ENCODE measurements at regions not wholly inside any gene's neighbourhood (a gene's known extent, or its start where the extent isn't known, plus 50 kb on each side); places are given as distances from the start of the nearest gene placed in this dataset.

DNA sequence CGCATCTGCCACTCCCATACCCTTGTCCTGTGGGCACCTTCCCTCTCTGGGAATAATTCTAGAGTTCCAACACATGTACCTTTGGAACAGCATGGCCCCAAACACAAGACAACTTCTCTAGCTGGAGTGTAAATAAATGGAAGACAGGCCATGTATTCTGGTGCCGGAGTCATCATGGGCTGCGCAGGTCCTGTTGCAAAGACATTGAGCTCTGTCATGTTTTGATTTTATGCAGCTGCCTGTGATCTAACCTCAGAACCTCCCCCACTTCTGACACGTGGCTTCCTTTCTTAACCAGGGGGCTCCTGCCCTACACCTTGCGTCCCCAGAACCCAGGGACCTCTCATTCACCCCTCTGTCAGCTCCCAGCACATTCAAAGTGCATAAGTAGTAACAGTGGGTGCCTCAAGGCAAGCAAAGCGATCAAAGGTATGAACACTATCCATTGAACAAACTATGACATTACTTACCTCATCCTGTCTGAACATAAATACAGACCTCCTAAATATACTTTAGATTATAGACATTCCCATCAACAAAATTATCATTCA, 219.9 kb downstream of the FGFR2 start (continued):
- TF ChIP-seq, protein P1, sequence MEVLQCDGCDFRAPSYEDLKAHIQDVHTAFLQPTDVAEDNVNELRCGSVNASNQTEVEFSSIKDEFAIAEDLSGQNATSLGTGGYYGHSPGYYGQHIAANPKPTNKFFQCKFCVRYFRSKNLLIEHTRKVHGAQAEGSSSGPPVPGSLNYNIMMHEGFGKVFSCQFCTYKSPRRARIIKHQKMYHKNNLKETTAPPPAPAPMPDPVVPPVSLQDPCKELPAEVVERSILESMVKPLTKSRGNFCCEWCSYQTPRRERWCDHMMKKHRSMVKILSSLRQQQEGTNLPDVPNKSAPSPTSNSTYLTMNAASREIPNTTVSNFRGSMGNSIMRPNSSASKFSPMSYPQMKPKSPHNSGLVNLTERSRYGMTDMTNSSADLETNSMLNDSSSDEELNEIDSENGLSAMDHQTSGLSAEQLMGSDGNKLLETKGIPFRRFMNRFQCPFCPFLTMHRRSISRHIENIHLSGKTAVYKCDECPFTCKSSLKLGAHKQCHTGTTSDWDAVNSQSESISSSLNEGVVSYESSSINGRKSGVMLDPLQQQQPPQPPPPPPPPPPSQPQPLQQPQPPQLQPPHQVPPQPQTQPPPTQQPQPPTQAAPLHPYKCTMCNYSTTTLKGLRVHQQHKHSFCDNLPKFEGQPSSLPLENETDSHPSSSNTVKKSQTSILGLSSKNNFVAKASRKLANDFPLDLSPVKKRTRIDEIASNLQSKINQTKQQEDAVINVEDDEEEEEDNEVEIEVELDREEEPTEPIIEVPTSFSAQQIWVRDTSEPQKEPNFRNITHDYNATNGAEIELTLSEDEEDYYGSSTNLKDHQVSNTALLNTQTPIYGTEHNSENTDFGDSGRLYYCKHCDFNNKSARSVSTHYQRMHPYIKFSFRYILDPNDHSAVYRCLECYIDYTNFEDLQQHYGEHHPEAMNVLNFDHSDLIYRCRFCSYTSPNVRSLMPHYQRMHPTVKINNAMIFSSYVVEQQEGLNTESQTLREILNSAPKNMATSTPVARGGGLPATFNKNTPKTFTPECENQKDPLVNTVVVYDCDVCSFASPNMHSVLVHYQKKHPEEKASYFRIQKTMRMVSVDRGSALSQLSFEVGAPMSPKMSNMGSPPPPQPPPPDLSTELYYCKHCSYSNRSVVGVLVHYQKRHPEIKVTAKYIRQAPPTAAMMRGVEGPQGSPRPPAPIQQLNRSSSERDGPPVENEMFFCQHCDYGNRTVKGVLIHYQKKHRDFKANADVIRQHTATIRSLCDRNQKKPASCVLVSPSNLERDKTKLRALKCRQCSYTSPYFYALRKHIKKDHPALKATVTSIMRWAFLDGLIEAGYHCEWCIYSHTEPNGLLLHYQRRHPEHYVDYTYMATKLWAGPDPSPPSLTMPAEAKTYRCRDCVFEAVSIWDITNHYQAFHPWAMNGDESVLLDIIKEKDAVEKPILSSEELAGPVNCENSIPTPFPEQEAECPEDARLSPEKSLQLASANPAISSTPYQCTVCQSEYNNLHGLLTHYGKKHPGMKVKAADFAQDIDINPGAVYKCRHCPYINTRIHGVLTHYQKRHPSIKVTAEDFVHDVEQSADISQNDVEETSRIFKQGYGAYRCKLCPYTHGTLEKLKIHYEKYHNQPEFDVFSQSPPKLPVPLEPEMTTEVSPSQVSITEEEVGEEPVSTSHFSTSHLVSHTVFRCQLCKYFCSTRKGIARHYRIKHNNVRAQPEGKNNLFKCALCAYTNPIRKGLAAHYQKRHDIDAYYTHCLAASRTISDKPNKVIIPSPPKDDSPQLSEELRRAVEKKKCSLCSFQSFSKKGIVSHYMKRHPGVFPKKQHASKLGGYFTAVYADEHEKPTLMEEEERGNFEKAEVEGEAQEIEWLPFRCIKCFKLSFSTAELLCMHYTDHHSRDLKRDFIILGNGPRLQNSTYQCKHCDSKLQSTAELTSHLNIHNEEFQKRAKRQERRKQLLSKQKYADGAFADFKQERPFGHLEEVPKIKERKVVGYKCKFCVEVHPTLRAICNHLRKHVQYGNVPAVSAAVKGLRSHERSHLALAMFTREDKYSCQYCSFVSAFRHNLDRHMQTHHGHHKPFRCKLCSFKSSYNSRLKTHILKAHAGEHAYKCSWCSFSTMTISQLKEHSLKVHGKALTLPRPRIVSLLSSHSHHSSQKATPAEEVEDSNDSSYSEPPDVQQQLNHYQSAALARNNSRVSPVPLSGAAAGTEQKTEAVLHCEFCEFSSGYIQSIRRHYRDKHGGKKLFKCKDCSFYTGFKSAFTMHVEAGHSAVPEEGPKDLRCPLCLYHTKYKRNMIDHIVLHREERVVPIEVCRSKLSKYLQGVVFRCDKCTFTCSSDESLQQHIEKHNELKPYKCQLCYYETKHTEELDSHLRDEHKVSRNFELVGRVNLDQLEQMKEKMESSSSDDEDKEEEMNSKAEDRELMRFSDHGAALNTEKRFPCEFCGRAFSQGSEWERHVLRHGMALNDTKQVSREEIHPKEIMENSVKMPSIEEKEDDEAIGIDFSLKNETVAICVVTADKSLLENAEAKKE (CRISPR knock-in tag; IDR thresholded peaks at IDR 0.05) = no peak
- TF ChIP-seq POLR2AphosphoS5 (IDR thresholded peaks at IDR 0.05; ENCODE audit: low read depth) (no peak), CREB1 (CRISPR knock-in tag; IDR thresholded peaks at IDR 0.05; ENCODE audit: low read depth) (no peak)

DNA sequence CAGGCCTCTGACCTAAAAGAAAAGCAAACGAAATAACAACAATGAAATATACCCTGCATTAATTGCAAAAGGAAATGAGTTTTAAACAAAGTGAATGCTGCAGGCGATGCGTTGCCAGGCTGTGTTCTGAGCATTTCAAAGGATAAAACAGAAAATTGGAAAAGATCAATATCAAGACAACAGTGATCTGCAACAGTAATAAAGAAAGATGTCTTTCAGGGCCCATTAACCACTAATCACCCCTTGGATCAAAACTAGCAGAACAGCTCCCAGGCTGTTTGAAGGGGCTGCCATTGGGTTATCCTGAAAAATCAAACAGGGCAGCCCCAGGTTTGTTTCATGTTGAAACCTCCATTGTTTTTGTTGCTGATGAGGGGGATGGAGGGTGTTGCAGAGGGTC, 219.2 kb downstream of the FGFR2 start:
- no peaks in the 10 kb centered on the region; the same call in 1 of the 2 replicates for H3K36me3 ChIP-seq (ENCODE audit: insufficient read depth)
- no peaks in the 10 kb centered on the region for H3F3A ChIP-seq (replicated peaks; ENCODE audit: low read depth)
- ATAC-seq = no peak
- no peak for TF ChIP-seq JUNB (IDR thresholded peaks at IDR 0.05; ENCODE audit: unreplicated experiment)
- no peak for TF ChIP-seq ZNF331 (CRISPR knock-in tag; IDR thresholded peaks at IDR 0.05; ENCODE audit: low read depth)
- TF ChIP-seq, protein P1 (CRISPR knock-in tag; IDR thresholded peaks at IDR 0.05) = no peak
- TF ChIP-seq CREB1 (CRISPR knock-in tag; IDR thresholded peaks at IDR 0.05; ENCODE audit: low read depth) = no peak
- no peak for DNase-seq (ENCODE audit: low spot score)
- H3K79me2 ChIP-seq (replicated peaks; ENCODE audit: insufficient read depth) = no peaks in the 10 kb centered on the region
- H3K27ac Mint-ChIP-seq = no peak overlapping the region
- no peak overlapping the region for H3K4me3 ChIP-seq
- H3K9me3 Mint-ChIP-seq = peaks cover 26% of the 10 kb centered on the region
- H3K36me3 Mint-ChIP-seq (ENCODE audit: low read depth) = peaks cover 15% of the 10 kb centered on the region
- H3K27me3 ChIP-seq (ENCODE audit: insufficient read depth) = no peaks in the 10 kb centered on the region
- no peaks in the 10 kb centered on the region for H3K4me1 Mint-ChIP-seq
- H3K4me2 ChIP-seq = no peak overlapping the region
- H3K9me2 ChIP-seq (ENCODE audit: insufficient read depth) = no peaks in the 10 kb centered on the region
- peak overlapping the region; percentile 69 for H2AFZ ChIP-seq
- H4K20me1 ChIP-seq (replicated peaks; ENCODE audit: insufficient read depth) = no peaks in the 10 kb centered on the region
- no peaks in the 10 kb centered on the region for H3K4me1 ChIP-seq (ENCODE audit: insufficient read depth)
- no peak overlapping the region for H3K4me3 Mint-ChIP-seq
- no peaks in the 10 kb centered on the region for H3K27me3 Mint-ChIP-seq (ENCODE audit: insufficient read depth, low read depth, poor library complexity)
- no peak overlapping the region for H3K27ac ChIP-seq (ENCODE audit: low read depth)

All from GM23338 (cell line).